GM21515 (cell line): ENCODE measurements at regions not wholly inside any gene's neighbourhood (a gene's known extent, or its start where the extent isn't known, plus 50 kb on each side); places are given as distances from the start of the nearest gene placed in this dataset.
"Not testable (repeated sequence)": the region's sequence is repeated elsewhere in the genome, so short reads cannot be mapped to it uniquely, and the experiment has no call there.

Experiments
- ATAC-seq: cut with Tn5 transposase; IDR thresholded peaks from one replicate; pipeline ENCODE4 v1.9.1; 2021; ENCODE audit not compliant: unreplicated experiment

- no peak for ATAC-seq
Observed at GRCh38 chr11:121358760-121359159, 66.2 kb downstream of the SC5D start.

- no peak for ATAC-seq
Observed at GRCh38 chr11:121359591-121359990, 67.0 kb downstream of the SC5D start.

- ATAC-seq: not testable (repeated sequence)
Observed at GRCh38 chr11:121362955-121363354, 70.4 kb downstream of the SC5D start.

GRCh38 chr11:121365304-121365703, 72.7 kb downstream of the SC5D start:
- no peak for ATAC-seq

GRCh38 chr11:121366038-121366437, 73.5 kb downstream of the SC5D start:
- no peak for ATAC-seq

GRCh38 chr11:121367001-121367843, 74.7 kb downstream of the SC5D start:
- ATAC-seq: peak; percentile 92

GRCh38 chr11:121367844-121368225, 75.3 kb downstream of the SC5D start:
- no peak for ATAC-seq

GRCh38 chr11:121368364-121369240, 76.0 kb downstream of the SC5D start:
- ATAC-seq: no peak

GRCh38 chr11:121369366-121369765, 76.8 kb downstream of the SC5D start:
- ATAC-seq: no peak

GRCh38 chr11:121372028-121372427, 79.5 kb downstream of the SC5D start:
- ATAC-seq: no peak

GRCh38 chr11:121372671-121373429, 79.3 kb upstream of the SORL1 start:
- peak; percentile 85 for ATAC-seq

GRCh38 chr11:121374286-121374985, 77.7 kb upstream of the SORL1 start:
- ATAC-seq: no peak

- ATAC-seq: no peak
Observed at GRCh38 chr11:121376130-121376529, 76.0 kb upstream of the SORL1 start.

GRCh38 chr11:121379145-121379810, 72.8 kb upstream of the SORL1 start:
- ATAC-seq: not testable (repeated sequence)

GRCh38 chr11:121383716-121384115, 68.4 kb upstream of the SORL1 start:
- no peak for ATAC-seq

- no peak for ATAC-seq
Observed at GRCh38 chr11:121385688-121386087, 66.4 kb upstream of the SORL1 start.
